BE2C (cell line): ENCODE measurements at regions not wholly inside any gene's neighbourhood (a gene's known extent, or its start where the extent isn't known, plus 50 kb on each side); places are given as distances from the start of the nearest gene placed in this dataset.

Experiments used
- DNase-seq: peaks from one replicate; pipeline ENCODE4 v3.0.0-alpha.2; 2020
- H3K27me3 ChIP-seq: fragments of 250-450 bp; sonication (Bioruptor Pico); 2 replicates; pipeline ENCODE4 v1.5.1; 2020; ENCODE audit warnings: mild to moderate bottlenecking
- H3K36me3 ChIP-seq: fragments of 250-450 bp; sonication (Bioruptor Pico); 2 replicates; pipeline ENCODE4 v1.5.1; 2020; ENCODE audit warnings: mild to moderate bottlenecking
- H3K4me1 ChIP-seq: fragments of 250-450 bp; sonication (Bioruptor Pico); 2 replicates; pipeline ENCODE4 v1.5.1; 2020
- H3K4me3 ChIP-seq: 2 replicates; pipeline ENCODE4 v1.5.1; 2011; ENCODE audit warnings: low read depth, low read length
- H3K9me3 ChIP-seq: fragments of 250-450 bp; sonication (Bioruptor Pico); 2 replicates; pipeline ENCODE4 v1.5.1; 2020
- CTCF ChIP-seq: IDR thresholded peaks from 2 replicates; pipeline ENCODE4 v1.5.1; 2012; ENCODE audit warnings: mild to moderate bottlenecking, low read depth, low read length

DNA sequence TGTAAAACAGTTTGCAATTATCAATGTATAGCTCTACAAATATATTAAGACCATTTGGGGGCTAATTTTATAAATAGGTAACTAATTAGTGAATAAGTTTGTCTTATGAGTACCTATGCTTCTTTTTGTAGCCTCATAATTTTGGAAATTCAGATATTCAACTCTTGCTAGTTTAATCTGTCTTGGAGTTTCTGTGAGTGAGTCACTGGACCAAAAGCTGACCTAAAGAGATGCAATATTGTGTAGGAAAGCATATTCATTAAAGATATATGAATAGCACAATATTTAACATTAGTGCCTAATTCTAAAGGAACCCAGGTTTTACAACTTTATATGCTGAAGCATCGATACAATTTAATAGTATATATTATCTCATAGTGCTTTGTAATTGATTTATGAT lies 161.3 kb upstream of the PCDH18 start:
- no peak overlapping the region for H3K4me3 ChIP-seq
- H3K4me1 ChIP-seq: peaks cover 2% of the 10 kb centered on the region; the same call in 1 of the 2 replicates
- H3K9me3 ChIP-seq: no peaks in the 10 kb centered on the region
- H3K36me3 ChIP-seq: no peaks in the 10 kb centered on the region
- H3K27me3 ChIP-seq: no peaks in the 10 kb centered on the region
- TF ChIP-seq CTCF: no peak
- no peak for DNase-seq

DNA sequence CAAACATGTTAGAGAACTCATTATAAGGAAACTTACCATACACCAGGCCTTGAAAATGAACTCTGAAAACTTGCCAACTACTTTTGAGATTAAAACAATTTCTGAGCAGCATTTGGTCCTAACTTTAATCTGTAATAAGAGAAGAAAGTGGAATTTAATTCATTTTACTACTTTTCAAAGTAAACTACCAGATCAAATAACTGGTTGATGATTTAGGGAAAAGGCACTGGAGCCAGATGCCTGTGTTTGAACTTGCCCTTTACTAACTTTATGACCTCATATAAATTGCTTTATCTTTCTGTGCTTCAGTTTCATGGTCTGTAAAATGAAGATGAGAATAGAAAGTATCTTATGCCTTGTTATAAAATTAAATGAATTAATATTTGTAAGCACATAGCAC lies 159.9 kb upstream of the PCDH18 start:
- Histone ChIP-seq H3K4me3 (no peak overlapping the region), H3K36me3 (no peaks in the 10 kb centered on the region), H3K27me3 (no peaks in the 10 kb centered on the region), H3K4me1 (peaks cover 2% of the 10 kb centered on the region; the same call in 1 of the 2 replicates), H3K9me3 (no peaks in the 10 kb centered on the region)
- no peak for DNase-seq
- TF ChIP-seq CTCF: no peak

DNA sequence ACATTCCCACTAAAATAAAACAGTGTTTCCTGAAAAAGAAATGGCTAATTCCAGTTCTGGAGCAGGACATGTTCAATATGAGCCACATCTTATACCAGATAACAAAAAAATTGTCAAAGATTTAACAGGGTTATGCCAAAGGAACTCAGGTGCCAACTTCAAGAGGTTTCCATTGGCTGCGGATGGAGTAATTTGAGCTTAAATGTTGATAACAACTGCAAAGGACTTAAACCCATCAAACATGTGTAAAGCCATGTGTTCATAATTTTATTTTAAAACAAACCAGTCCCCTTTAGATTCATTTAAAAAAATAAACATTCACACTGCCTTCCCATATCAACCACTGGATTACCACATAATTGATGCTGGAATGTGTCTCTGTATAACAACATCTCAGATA lies 156.4 kb upstream of the PCDH18 start:
- Histone ChIP-seq H3K36me3 (no peaks in the 10 kb centered on the region), H3K9me3 (no peaks in the 10 kb centered on the region), H3K27me3 (no peaks in the 10 kb centered on the region), H3K4me1 (peaks cover 6% of the 10 kb centered on the region; the same call in 1 of the 2 replicates), H3K4me3 (no peak overlapping the region)
- TF ChIP-seq CTCF: no peak
- no peak for DNase-seq

- peaks cover 6% of the 10 kb centered on the region; the same call in 1 of the 2 replicates for H3K4me1 ChIP-seq
- no peaks in the 10 kb centered on the region for H3K9me3 ChIP-seq
- no peak overlapping the region for H3K4me3 ChIP-seq
- DNase-seq: no peak
- TF ChIP-seq CTCF: no peak
- no peaks in the 10 kb centered on the region for H3K27me3 ChIP-seq
- H3K36me3 ChIP-seq: no peaks in the 10 kb centered on the region
Measured at GRCh38 chr4:137685357-137685756, 153.1 kb upstream of the PCDH18 start.

DNA sequence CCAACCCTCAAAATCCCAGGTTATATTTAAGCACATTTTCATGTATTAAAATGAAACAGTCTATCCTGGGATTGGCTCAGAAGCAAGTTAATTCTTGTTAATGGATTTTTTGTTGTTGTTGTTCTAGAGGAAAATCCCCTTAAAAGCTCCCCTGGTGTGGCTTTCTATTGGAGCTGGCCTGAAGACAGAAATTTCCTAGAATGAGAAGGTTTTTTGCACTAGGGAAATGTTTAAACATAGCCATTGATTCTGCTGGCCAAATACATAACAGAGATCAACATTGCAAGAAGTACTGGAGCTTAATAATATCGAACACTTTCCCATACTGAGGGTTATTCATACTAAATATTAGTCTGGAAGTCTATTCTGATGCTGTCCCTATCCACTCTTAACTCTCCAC lies 148.8 kb upstream of the PCDH18 start:
- H3K27me3 ChIP-seq: no peaks in the 10 kb centered on the region
- H3K9me3 ChIP-seq: no peaks in the 10 kb centered on the region
- H3K4me3 ChIP-seq: no peak overlapping the region
- no peak for TF ChIP-seq CTCF
- no peaks in the 10 kb centered on the region for H3K36me3 ChIP-seq
- no peak for DNase-seq
- H3K4me1 ChIP-seq: peaks cover 6% of the 10 kb centered on the region; the same call in 1 of the 2 replicates

- no peak for TF ChIP-seq CTCF
- Histone ChIP-seq H3K27me3 (no peaks in the 10 kb centered on the region), H3K4me3 (no peak overlapping the region), H3K4me1 (no peaks in the 10 kb centered on the region), H3K9me3 (no peaks in the 10 kb centered on the region), H3K36me3 (no peaks in the 10 kb centered on the region)
- DNase-seq: no peak
Measured at GRCh38 chr4:137678796-137679195, 146.5 kb upstream of the PCDH18 start.
